ENCODE measurements at regions not wholly inside any gene's neighbourhood (a gene's known extent, or its start where the extent isn't known, plus 50 kb on each side); places are given as distances from the start of the nearest gene placed in this dataset.

GRCh38 chr15:29466292-29466691, 196.7 kb upstream of the NSMCE3 start:
- TF ChIP-seq POLR2A (IDR thresholded peaks at IDR 0.05) (no peak), CTCF (IDR thresholded peaks at IDR 0.05) (no peak)
